Testis (tissue), 2 donors: ENCODE measurements at regions not wholly inside any gene's neighbourhood (a gene's known extent, or its start where the extent isn't known, plus 50 kb on each side); places are given as distances from the start of the nearest gene placed in this dataset.

Source experiments
- CTCF ChIP-seq, 3 experiments: fragments of 450-650 bp in 2 of 3; fragments of 200-600 bp in 1 of 3; sonication (generic) in 1 of 3; IDR thresholded peaks; one replicate each; pipeline ENCODE4 v1.5.1; 2016 to 2019; ENCODE audit warnings: antibody characterized with exemption in 3 of 3, mild to moderate bottlenecking in 2 of 3, moderate library complexity in 1 of 3
- POLR2A ChIP-seq: fragments of 450-650 bp; IDR thresholded peaks from one replicate; pipeline ENCODE4 v1.6.1; 2017; ENCODE audit warnings: antibody characterized with exemption, mild to moderate bottlenecking, moderate library complexity

DNA sequence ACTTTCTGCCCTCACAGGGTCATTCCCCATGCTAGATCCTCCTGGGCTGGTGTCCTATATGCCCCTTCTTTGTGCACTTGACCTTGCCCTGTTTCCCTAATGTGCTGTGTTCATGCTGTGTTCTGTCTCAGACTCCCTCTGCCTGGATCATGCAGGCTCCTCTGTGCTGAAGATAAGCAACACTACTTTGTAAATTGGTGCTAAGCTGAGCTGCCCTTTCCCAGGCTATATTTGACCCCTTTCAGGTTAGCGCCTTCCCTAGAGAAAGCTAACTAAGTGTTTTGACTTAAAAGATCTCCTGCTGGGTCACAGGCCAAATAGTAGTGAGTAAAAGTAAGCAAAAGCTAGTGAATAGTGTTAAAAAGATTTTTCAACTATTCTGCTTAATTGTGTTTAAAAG lies 257.2 kb upstream of the RGPD4 start:
- TF ChIP-seq CTCF (IDR thresholded peaks at IDR 0.05) (no peak), POLR2A (no peak)
